ENCODE measurements at regions not wholly inside any gene's neighbourhood (a gene's known extent, or its start where the extent isn't known, plus 50 kb on each side); places are given as distances from the start of the nearest gene placed in this dataset.

DNA sequence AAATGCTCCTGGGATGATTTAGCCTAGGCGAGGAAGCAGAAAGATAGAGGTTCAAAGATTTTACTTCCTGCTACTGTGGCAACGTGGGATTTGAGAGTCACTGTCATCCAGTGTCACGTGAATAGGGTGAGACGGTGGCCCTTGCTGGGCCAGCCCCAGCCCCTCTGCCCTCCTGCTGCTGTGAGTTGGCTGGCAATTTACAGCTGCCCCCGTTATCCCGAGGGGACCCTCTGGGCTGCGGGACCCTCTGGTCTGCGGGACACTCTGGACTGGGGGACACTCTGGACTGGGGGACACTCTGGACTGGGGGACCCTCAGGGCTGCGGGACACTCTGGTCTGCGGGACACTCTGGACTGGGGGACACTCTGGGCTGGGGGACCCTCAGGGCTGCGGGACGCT is 765.4 kb downstream of the TRIML1 start:
- H3K4me2 ChIP-seq (ENCODE audit: low read length): no peak overlapping the region
- H2AFZ ChIP-seq (ENCODE audit: low read depth, low read length): no peak overlapping the region
- H3K27me3 ChIP-seq (ENCODE audit: low read depth, low read length): no peaks in the 10 kb centered on the region
- no peak overlapping the region for H3K9ac ChIP-seq (ENCODE audit: low read length)
- no peak overlapping the region for H3K27ac ChIP-seq (ENCODE audit: low read length)
- no peaks in the 10 kb centered on the region for H3K9me3 ChIP-seq (ENCODE audit: insufficient read depth, low read length)
- H3K36me3 ChIP-seq (replicated peaks; ENCODE audit: low read depth, low read length): no peaks in the 10 kb centered on the region
- TF ChIP-seq EZH2phosphoT487 (IDR thresholded peaks at IDR 0.05; ENCODE audit: low read depth): no peak
- TF ChIP-seq, protein P1, sequence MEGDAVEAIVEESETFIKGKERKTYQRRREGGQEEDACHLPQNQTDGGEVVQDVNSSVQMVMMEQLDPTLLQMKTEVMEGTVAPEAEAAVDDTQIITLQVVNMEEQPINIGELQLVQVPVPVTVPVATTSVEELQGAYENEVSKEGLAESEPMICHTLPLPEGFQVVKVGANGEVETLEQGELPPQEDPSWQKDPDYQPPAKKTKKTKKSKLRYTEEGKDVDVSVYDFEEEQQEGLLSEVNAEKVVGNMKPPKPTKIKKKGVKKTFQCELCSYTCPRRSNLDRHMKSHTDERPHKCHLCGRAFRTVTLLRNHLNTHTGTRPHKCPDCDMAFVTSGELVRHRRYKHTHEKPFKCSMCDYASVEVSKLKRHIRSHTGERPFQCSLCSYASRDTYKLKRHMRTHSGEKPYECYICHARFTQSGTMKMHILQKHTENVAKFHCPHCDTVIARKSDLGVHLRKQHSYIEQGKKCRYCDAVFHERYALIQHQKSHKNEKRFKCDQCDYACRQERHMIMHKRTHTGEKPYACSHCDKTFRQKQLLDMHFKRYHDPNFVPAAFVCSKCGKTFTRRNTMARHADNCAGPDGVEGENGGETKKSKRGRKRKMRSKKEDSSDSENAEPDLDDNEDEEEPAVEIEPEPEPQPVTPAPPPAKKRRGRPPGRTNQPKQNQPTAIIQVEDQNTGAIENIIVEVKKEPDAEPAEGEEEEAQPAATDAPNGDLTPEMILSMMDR (IDR thresholded peaks at IDR 0.05; ENCODE audit: low read depth, low read length): no peak
- no peak overlapping the region for H3K4me3 ChIP-seq (ENCODE audit: low read length)
- no peaks in the 10 kb centered on the region for H3K79me2 ChIP-seq (ENCODE audit: low read length)
- no peaks in the 10 kb centered on the region for H4K20me1 ChIP-seq (ENCODE audit: insufficient read depth, low read length)
- H3K4me1 ChIP-seq (ENCODE audit: low read length): no peaks in the 10 kb centered on the region

DNA sequence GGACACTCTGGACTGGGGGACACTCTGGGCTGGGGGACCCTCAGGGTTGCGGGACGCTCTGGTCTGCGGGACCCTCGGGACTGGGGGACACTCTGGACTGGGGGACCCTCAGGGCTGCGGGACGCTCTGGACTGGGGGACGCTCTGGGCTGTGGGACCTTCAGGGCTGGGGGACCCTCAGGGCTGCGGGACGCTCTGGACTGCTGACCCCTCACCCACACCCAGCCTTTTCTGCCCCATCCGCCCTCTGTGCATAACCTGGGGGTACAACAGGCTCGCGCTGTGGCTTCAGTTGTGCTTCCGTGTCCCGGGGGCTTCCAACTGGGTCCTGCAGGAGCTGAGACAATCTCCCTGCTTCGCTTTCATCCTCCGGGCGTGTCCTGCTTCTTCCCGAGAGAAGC is 766.0 kb downstream of the TRIML1 start:
- no peak overlapping the region for H3K9ac ChIP-seq (ENCODE audit: low read length)
- H3K4me1 ChIP-seq (ENCODE audit: low read length): no peaks in the 10 kb centered on the region
- H3K9me3 ChIP-seq (ENCODE audit: insufficient read depth, low read length): no peaks in the 10 kb centered on the region
- no peak overlapping the region for H2AFZ ChIP-seq (ENCODE audit: low read depth, low read length)
- no peak overlapping the region for H3K27ac ChIP-seq (ENCODE audit: low read length)
- no peaks in the 10 kb centered on the region for H4K20me1 ChIP-seq (ENCODE audit: insufficient read depth, low read length)
- H3K36me3 ChIP-seq (replicated peaks; ENCODE audit: low read depth, low read length): no peaks in the 10 kb centered on the region
- no peak for TF ChIP-seq EZH2phosphoT487 (IDR thresholded peaks at IDR 0.05; ENCODE audit: low read depth)
- TF ChIP-seq, protein P1 (IDR thresholded peaks at IDR 0.05; ENCODE audit: low read depth, low read length): no peak
- no peaks in the 10 kb centered on the region for H3K27me3 ChIP-seq (ENCODE audit: low read depth, low read length)
- no peak overlapping the region for H3K4me2 ChIP-seq (ENCODE audit: low read length)
- H3K4me3 ChIP-seq (ENCODE audit: low read length): no peak overlapping the region
- H3K79me2 ChIP-seq (ENCODE audit: low read length): no peaks in the 10 kb centered on the region

DNA sequence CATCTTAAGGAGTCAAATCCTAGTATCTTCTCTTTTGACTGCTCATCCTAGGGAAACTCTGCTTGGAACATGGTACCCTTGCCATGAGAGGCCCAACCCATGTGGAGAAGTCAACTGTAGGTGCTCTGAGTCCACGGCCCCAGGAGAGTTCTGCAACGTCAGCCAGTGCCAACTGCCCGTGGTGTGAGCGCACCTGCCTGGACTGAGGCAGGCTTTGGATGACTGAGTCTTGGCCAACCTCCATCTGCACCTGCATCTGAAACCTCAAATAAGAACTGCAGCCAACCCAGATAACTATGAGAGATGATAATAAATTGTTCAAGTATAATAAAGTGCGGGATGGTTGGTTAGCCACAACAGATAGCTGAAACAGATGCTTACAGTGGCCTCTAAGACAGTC is 772.0 kb downstream of the TRIML1 start:
- Histone ChIP-seq H3K36me3 (replicated peaks; ENCODE audit: low read depth, low read length) (no peaks in the 10 kb centered on the region), H2AFZ (ENCODE audit: low read depth, low read length) (no peak overlapping the region), H3K4me2 (ENCODE audit: low read length) (no peak overlapping the region), H3K9ac (ENCODE audit: low read length) (no peak overlapping the region), H3K27ac (ENCODE audit: low read length) (no peak overlapping the region), H3K9me3 (ENCODE audit: insufficient read depth, low read length) (no peaks in the 10 kb centered on the region), H3K27me3 (ENCODE audit: low read depth, low read length) (no peaks in the 10 kb centered on the region), H3K4me3 (ENCODE audit: low read length) (no peak overlapping the region), H3K4me1 (ENCODE audit: low read length) (no peaks in the 10 kb centered on the region), H3K79me2 (ENCODE audit: low read length) (no peaks in the 10 kb centered on the region), H4K20me1 (ENCODE audit: insufficient read depth, low read length) (no peaks in the 10 kb centered on the region)
- no peak for TF ChIP-seq EZH2phosphoT487 (IDR thresholded peaks at IDR 0.05; ENCODE audit: low read depth)

DNA sequence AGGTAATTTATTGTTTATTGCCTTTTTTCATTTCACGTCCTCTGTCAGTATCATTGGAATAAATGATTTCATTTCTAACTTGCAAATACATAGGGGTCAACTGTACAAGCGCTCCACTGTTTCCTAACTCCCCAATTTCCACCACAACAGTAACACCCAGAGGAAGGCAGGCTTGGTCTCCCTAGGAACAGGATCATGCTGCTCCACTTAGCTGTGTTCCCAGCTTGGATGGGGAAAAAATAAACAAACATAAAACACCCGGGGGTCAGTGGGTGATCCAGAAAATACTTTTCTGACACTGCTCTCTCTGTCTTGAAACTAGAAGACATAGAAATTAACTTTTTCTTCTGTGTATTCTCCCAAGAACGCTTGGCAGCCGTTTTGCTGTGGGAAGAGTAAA is 772.5 kb downstream of the TRIML1 start:
- H3K36me3 ChIP-seq (replicated peaks; ENCODE audit: low read depth, low read length): no peaks in the 10 kb centered on the region
- H3K27me3 ChIP-seq (ENCODE audit: low read depth, low read length): no peaks in the 10 kb centered on the region
- H4K20me1 ChIP-seq (ENCODE audit: insufficient read depth, low read length): no peaks in the 10 kb centered on the region
- no peak overlapping the region for H3K27ac ChIP-seq (ENCODE audit: low read length)
- H3K4me2 ChIP-seq (ENCODE audit: low read length): no peak overlapping the region
- H3K9ac ChIP-seq (ENCODE audit: low read length): no peak overlapping the region
- no peak overlapping the region for H2AFZ ChIP-seq (ENCODE audit: low read depth, low read length)
- no peaks in the 10 kb centered on the region for H3K79me2 ChIP-seq (ENCODE audit: low read length)
- H3K9me3 ChIP-seq (ENCODE audit: insufficient read depth, low read length): no peaks in the 10 kb centered on the region
- TF ChIP-seq, protein P1 (IDR thresholded peaks at IDR 0.05; ENCODE audit: low read depth, low read length): no peak
- TF ChIP-seq EZH2phosphoT487 (IDR thresholded peaks at IDR 0.05; ENCODE audit: low read depth): no peak
- H3K4me1 ChIP-seq (ENCODE audit: low read length): no peaks in the 10 kb centered on the region
- H3K4me3 ChIP-seq (ENCODE audit: low read length): no peak overlapping the region

DNA sequence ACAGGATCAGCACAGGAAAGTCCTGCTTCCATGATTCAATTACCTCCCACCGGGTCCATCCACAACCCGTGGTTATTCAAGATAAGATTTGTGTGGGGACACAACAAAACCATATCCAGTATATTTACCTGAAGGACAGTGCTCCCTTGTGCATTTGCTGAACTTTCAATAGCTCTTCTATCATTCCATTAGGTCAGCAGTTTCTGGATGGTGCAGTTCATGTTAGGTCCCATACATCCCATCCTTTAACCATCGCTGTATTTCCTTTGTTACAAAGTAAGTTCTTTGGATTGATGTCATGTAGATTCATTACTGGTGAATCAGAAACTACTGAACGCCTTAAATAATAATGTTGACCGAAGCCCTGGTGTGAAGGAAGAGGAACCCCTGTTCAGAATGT is 775.9 kb downstream of the TRIML1 start:
- no peaks in the 10 kb centered on the region for H3K9me3 ChIP-seq (ENCODE audit: insufficient read depth, low read length)
- no peak overlapping the region for H3K4me3 ChIP-seq (ENCODE audit: low read length)
- H2AFZ ChIP-seq (ENCODE audit: low read depth, low read length): no peak overlapping the region
- H3K4me1 ChIP-seq (ENCODE audit: low read length): no peaks in the 10 kb centered on the region
- H4K20me1 ChIP-seq (ENCODE audit: insufficient read depth, low read length): no peaks in the 10 kb centered on the region
- H3K36me3 ChIP-seq (replicated peaks; ENCODE audit: low read depth, low read length): no peaks in the 10 kb centered on the region
- H3K9ac ChIP-seq (ENCODE audit: low read length): no peak overlapping the region
- H3K4me2 ChIP-seq (ENCODE audit: low read length): no peak overlapping the region
- H3K27me3 ChIP-seq (ENCODE audit: low read depth, low read length): no peaks in the 10 kb centered on the region
- TF ChIP-seq, protein P1 (IDR thresholded peaks at IDR 0.05; ENCODE audit: low read depth, low read length): no peak
- no peak for TF ChIP-seq EZH2phosphoT487 (IDR thresholded peaks at IDR 0.05; ENCODE audit: low read depth)
- no peak overlapping the region for H3K27ac ChIP-seq (ENCODE audit: low read length)
- H3K79me2 ChIP-seq (ENCODE audit: low read length): no peaks in the 10 kb centered on the region
